Stimulated activated naive B cell treated with anti-CD40 and anti-IgM and Interleukin-4, amounts not matched to agents 10 μg/mL and 1 μg/mL and 100 μg/mL, for 72 hours (primary cell): ENCODE measurements at regions not wholly inside any gene's neighbourhood (a gene's known extent, or its start where the extent isn't known, plus 50 kb on each side); places are given as distances from the start of the nearest gene placed in this dataset.

Source experiments
- ATAC-seq, 2 donors: fragments of 150-1000 bp; cut with Tn5 transposase; replicated peaks; 2 replicates each; pipeline ENCODE4 v1.10.0; 2021; ENCODE audit warnings: moderate library complexity in 1 of 2
- DNase-seq: peaks from one replicate; pipeline ENCODE4 v3.0.0; 2021
- H3K27ac Mint-ChIP-seq: one replicate; pipeline ENCODE4 v1.8.0; 2022; ENCODE audit warnings: mild to moderate bottlenecking, mixed read lengths
- H3K27me3 Mint-ChIP-seq, 2 donors: one replicate each; pipeline ENCODE4 v1.8.0; 2022; ENCODE audit warnings: mixed read lengths in 2 of 2
- H3K36me3 Mint-ChIP-seq, 2 donors: one replicate each; pipeline ENCODE4 v1.8.0; 2022; ENCODE audit warnings: mixed read lengths in 2 of 2, mild to moderate bottlenecking in 1 of 2
- H3K4me1 Mint-ChIP-seq, 2 donors: one replicate each; pipeline ENCODE4 v1.8.0; 2022; ENCODE audit warnings: mixed read lengths in 2 of 2, mild to moderate bottlenecking in 1 of 2
- H3K4me3 Mint-ChIP-seq, 2 donors: one replicate each; pipeline ENCODE4 v1.8.0; 2022; ENCODE audit warnings: mild to moderate bottlenecking in 2 of 2, mixed read lengths in 2 of 2, moderate library complexity in 1 of 2
- H3K9me3 Mint-ChIP-seq, 2 donors: one replicate each; pipeline ENCODE4 v1.8.0; 2022; ENCODE audit warnings: mixed read lengths in 2 of 2, mild to moderate bottlenecking in 1 of 2

- DNase-seq (no peak), ATAC-seq (no peak)
- Mint-ChIP-seq H3K4me3 (no peak overlapping the region), H3K9me3 (peaks cover 20 to 21% of the 10 kb centered on the region in 2 donors), H3K4me1 (no peaks in the 10 kb centered on the region), H3K36me3 (peaks cover 6 to 7% of the 10 kb centered on the region in 2 donors), H3K27me3 (peaks cover 0 to 6% of the 10 kb centered on the region in 2 donors), H3K27ac (no peak overlapping the region)
Observed at GRCh38 chr7:17697128-17697881, 243.0 kb downstream of the SNX13 start.

GRCh38 chr7:17699696-17700095 lies 240.6 kb downstream of the SNX13 start:
- Mint-ChIP-seq H3K4me3 (no peak overlapping the region), H3K27me3 (peaks cover 0 to 6% of the 10 kb centered on the region in 2 donors), H3K4me1 (no peaks in the 10 kb centered on the region), H3K36me3 (peaks cover 6 to 7% of the 10 kb centered on the region in 2 donors), H3K9me3 (peaks cover 20 to 21% of the 10 kb centered on the region in 2 donors), H3K27ac (no peak overlapping the region)
- no peak for DNase-seq
- no peak for ATAC-seq

GRCh38 chr7:17700138-17700537 lies 240.2 kb downstream of the SNX13 start:
- H3K36me3 Mint-ChIP-seq: peaks cover 6 to 7% of the 10 kb centered on the region in 2 donors
- no peak for DNase-seq
- H3K9me3 Mint-ChIP-seq: peaks cover 20 to 21% of the 10 kb centered on the region in 2 donors
- peaks cover 0 to 6% of the 10 kb centered on the region in 2 donors for H3K27me3 Mint-ChIP-seq
- no peak overlapping the region for H3K4me3 Mint-ChIP-seq
- no peak for ATAC-seq
- no peak overlapping the region for H3K27ac Mint-ChIP-seq
- H3K4me1 Mint-ChIP-seq: no peaks in the 10 kb centered on the region

GRCh38 chr7:17706275-17706674 lies 234.0 kb downstream of the SNX13 start:
- Mint-ChIP-seq H3K4me3 (no peak overlapping the region), H3K27me3 (peaks cover under 1 to 4% of the 10 kb centered on the region in 2 donors), H3K9me3 (peaks cover under 1 to 1% of the 10 kb centered on the region in 2 donors), H3K27ac (no peak overlapping the region), H3K36me3 (no peaks in the 10 kb centered on the region), H3K4me1 (peaks cover 0 to 4% of the 10 kb centered on the region in 2 donors)
- DNase-seq (no peak), ATAC-seq (no peak)

GRCh38 chr7:17706734-17707133 lies 233.6 kb downstream of the SNX13 start:
- DNase-seq (peak; percentile 29), ATAC-seq (peak; percentile 79 to 84)
- H3K4me1 Mint-ChIP-seq: peaks cover 0 to 4% of the 10 kb centered on the region in 2 donors
- H3K27me3 Mint-ChIP-seq: peaks cover 0 to 4% of the 10 kb centered on the region in 2 donors
- no peaks in the 10 kb centered on the region for H3K9me3 Mint-ChIP-seq
- H3K36me3 Mint-ChIP-seq: no peaks in the 10 kb centered on the region
- H3K27ac Mint-ChIP-seq: no peak overlapping the region
- no peak overlapping the region for H3K4me3 Mint-ChIP-seq

GRCh38 chr7:17709127-17709526 lies 231.2 kb downstream of the SNX13 start:
- no peak overlapping the region for H3K4me3 Mint-ChIP-seq
- no peak overlapping the region for H3K27ac Mint-ChIP-seq
- no peak for ATAC-seq
- DNase-seq: no peak
- H3K27me3 Mint-ChIP-seq: peaks cover 0 to 4% of the 10 kb centered on the region in 2 donors
- H3K4me1 Mint-ChIP-seq: peaks cover 0 to 4% of the 10 kb centered on the region in 2 donors
- no peaks in the 10 kb centered on the region for H3K36me3 Mint-ChIP-seq
- no peaks in the 10 kb centered on the region for H3K9me3 Mint-ChIP-seq

GRCh38 chr7:17709599-17709998 lies 230.7 kb downstream of the SNX13 start:
- H3K4me3 Mint-ChIP-seq: no peak overlapping the region
- peaks cover 0 to 4% of the 10 kb centered on the region in 2 donors for H3K4me1 Mint-ChIP-seq
- DNase-seq (no peak), ATAC-seq (peak; percentile 7 to 36)
- no peaks in the 10 kb centered on the region for H3K9me3 Mint-ChIP-seq
- H3K27ac Mint-ChIP-seq: no peak overlapping the region
- peaks cover 0 to 5% of the 10 kb centered on the region in 2 donors for H3K27me3 Mint-ChIP-seq
- H3K36me3 Mint-ChIP-seq: no peaks in the 10 kb centered on the region

GRCh38 chr7:17710312-17710711 lies 230.0 kb downstream of the SNX13 start:
- ATAC-seq: no peak
- Mint-ChIP-seq H3K27ac (no peak overlapping the region), H3K4me3 (no peak overlapping the region), H3K36me3 (no peaks in the 10 kb centered on the region), H3K4me1 (peaks cover 0 to 4% of the 10 kb centered on the region in 2 donors), H3K9me3 (no peaks in the 10 kb centered on the region), H3K27me3 (peaks cover 0 to 8% of the 10 kb centered on the region in 2 donors)
- no peak for DNase-seq

GRCh38 chr7:17713584-17713983 lies 226.7 kb downstream of the SNX13 start:
- Mint-ChIP-seq H3K4me1 (peaks cover 0 to 2% of the 10 kb centered on the region in 2 donors), H3K27ac (no peak overlapping the region), H3K9me3 (no peaks in the 10 kb centered on the region), H3K4me3 (no peak overlapping the region), H3K27me3 (peaks cover 0 to 9% of the 10 kb centered on the region in 2 donors), H3K36me3 (no peaks in the 10 kb centered on the region)
- no peak for DNase-seq
- ATAC-seq: no peak

- H3K27ac Mint-ChIP-seq: no peak overlapping the region
- no peaks in the 10 kb centered on the region for H3K4me1 Mint-ChIP-seq
- no peaks in the 10 kb centered on the region for H3K36me3 Mint-ChIP-seq
- ATAC-seq: no peak
- H3K9me3 Mint-ChIP-seq: no peaks in the 10 kb centered on the region
- H3K4me3 Mint-ChIP-seq: no peak overlapping the region
- peaks cover 0 to 13% of the 10 kb centered on the region in 2 donors for H3K27me3 Mint-ChIP-seq
- no peak for DNase-seq
Observed at GRCh38 chr7:17716816-17717215, 223.5 kb downstream of the SNX13 start.

- Mint-ChIP-seq H3K27me3 (peaks cover 0 to 9% of the 10 kb centered on the region in 2 donors), H3K36me3 (no peaks in the 10 kb centered on the region), H3K4me1 (no peaks in the 10 kb centered on the region), H3K9me3 (no peaks in the 10 kb centered on the region), H3K4me3 (no peak overlapping the region), H3K27ac (no peak overlapping the region)
- DNase-seq (no peak), ATAC-seq (no peak)
Observed at GRCh38 chr7:17719998-17720397, 220.3 kb downstream of the SNX13 start.

- DNase-seq: no peak
- Mint-ChIP-seq H3K27ac (no peak overlapping the region), H3K27me3 (peaks cover 0 to 4% of the 10 kb centered on the region in 2 donors)
Observed at GRCh38 chr7:17721736-17722285, 218.5 kb downstream of the SNX13 start.

GRCh38 chr7:17722798-17723197 lies 217.5 kb downstream of the SNX13 start:
- Mint-ChIP-seq H3K4me1 (no peaks in the 10 kb centered on the region), H3K27me3 (peaks cover 0 to 4% of the 10 kb centered on the region in 2 donors), H3K4me3 (no peak overlapping the region), H3K9me3 (no peaks in the 10 kb centered on the region), H3K36me3 (no peaks in the 10 kb centered on the region), H3K27ac (no peak overlapping the region)
- DNase-seq: no peak
- ATAC-seq: no peak

More at GRCh38 chr7:17721736-17722285, 218.5 kb downstream of the SNX13 start:
- Mint-ChIP-seq H3K9me3 (no peaks in the 10 kb centered on the region), H3K4me1 (no peaks in the 10 kb centered on the region), H3K36me3 (no peaks in the 10 kb centered on the region), H3K4me3 (no peak overlapping the region)
- no peak for ATAC-seq

GRCh38 chr7:17725821-17726220 lies 214.5 kb downstream of the SNX13 start:
- Mint-ChIP-seq H3K27me3 (peaks cover 0 to 4% of the 10 kb centered on the region in 2 donors), H3K27ac (no peak overlapping the region), H3K36me3 (no peaks in the 10 kb centered on the region), H3K9me3 (no peaks in the 10 kb centered on the region), H3K4me3 (no peak overlapping the region), H3K4me1 (no peaks in the 10 kb centered on the region)
- no peak for ATAC-seq
- DNase-seq: no peak

- H3K4me3 Mint-ChIP-seq: no peak overlapping the region
- no peak for ATAC-seq
Observed at GRCh38 chr7:17732083-17732482, 208.2 kb downstream of the SNX13 start.

More at GRCh38 chr7:17732083-17732482, 208.2 kb downstream of the SNX13 start:
- Mint-ChIP-seq H3K27me3 (peaks cover 6 to 16% of the 10 kb centered on the region in 2 donors), H3K4me1 (no peaks in the 10 kb centered on the region), H3K36me3 (no peaks in the 10 kb centered on the region), H3K9me3 (peaks cover 0 to 11% of the 10 kb centered on the region in 2 donors), H3K27ac (peak overlapping the region; percentile 37)
- DNase-seq: no peak
